Limb (tissue), 2 donors: ENCODE measurements at regions not wholly inside any gene's neighbourhood (a gene's known extent, or its start where the extent isn't known, plus 50 kb on each side); places are given as distances from the start of the nearest gene placed in this dataset.

ENCODE experiments used
- DNase-seq, 2 donors: peaks; one replicate each; pipeline ENCODE4 v3.0.0-alpha.2; 2016; ENCODE audit errors: extremely low spot score in 2 of 2

GRCh38 chrX:124524852-124525251 lies 178.5 kb downstream of the SH2D1A start:
- DNase-seq = no peak

DNA sequence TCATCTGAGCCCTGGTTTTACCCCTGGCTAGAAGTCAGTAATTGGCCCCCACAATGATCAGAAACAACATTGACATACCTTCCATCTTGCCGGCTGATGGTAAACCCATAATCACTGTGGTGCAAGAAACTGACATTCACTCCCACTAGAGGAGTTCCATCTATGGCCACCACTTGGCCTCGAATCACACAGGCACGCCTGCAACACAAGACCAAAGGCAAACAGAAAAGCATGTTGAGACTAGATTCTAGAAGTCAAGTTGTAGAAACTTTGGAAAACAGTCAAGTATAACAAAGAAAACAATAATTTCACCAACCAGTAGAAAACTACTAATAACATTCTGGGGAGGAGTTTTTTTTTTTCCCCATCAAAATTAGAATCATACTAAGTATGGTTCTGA lies 183.4 kb downstream of the SH2D1A start:
- no peak for DNase-seq

GRCh38 chrX:124530803-124531202 lies 184.4 kb downstream of the SH2D1A start:
- no peak for DNase-seq

DNA sequence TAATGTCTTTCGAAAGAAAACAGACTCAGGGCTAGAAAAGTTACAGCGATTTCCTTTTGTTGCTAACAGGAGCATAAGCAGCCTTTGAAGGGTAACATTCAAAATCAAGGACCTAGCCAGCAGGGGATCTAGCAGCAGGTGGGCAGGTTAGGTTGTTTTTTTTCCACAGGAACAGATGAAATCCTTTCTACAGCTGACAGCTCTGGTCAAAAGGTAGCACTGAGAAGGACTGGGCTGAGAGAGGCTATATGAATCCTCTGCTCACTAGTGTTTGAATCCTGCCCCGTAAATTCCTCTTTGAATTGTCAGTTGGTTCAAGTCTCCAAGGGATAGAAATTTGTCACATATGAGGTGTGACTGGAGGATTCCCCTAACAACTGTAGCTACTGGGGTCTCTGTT lies 188.2 kb downstream of the SH2D1A start:
- DNase-seq = no peak

DNA sequence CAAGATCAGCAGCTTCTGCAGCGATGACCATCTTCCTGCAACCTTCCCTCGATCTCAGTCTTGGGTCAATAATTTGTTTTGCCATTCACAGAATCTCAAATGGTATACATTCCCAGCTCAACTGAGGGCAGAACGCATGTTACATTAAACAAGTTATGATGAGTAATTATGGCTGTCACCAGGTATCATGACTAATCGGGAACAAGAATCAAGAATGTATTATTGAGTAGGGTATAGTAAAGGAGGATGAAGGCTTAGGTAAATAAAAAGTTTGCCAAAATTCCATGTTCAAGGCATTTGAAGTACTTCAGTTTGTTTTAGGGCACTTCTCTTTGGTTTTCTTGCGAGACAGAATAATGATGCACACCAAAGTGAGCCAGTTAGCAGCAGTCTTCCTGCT lies 194.1 kb downstream of the SH2D1A start:
- DNase-seq = no peak

DNA sequence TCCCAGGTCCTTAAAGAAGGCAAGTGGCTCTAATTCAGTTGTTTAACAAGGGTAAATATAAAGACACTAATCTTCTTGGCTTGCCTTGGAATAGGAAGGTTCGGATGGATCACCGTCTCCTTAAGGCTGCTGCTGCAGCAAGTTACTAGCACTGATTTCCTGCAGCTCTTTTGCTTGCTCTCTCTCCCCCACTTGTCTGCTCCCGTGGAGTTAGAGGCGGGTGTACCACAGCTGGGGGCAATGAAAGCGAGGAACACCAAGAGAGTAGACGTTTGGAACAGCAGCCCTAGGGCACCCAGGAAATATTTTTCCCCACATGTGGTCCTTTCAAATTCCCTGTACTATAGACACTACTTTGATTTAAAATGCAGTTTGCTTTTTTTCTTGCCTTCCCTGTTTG lies 202.2 kb downstream of the SH2D1A start:
- no peak for DNase-seq

DNA sequence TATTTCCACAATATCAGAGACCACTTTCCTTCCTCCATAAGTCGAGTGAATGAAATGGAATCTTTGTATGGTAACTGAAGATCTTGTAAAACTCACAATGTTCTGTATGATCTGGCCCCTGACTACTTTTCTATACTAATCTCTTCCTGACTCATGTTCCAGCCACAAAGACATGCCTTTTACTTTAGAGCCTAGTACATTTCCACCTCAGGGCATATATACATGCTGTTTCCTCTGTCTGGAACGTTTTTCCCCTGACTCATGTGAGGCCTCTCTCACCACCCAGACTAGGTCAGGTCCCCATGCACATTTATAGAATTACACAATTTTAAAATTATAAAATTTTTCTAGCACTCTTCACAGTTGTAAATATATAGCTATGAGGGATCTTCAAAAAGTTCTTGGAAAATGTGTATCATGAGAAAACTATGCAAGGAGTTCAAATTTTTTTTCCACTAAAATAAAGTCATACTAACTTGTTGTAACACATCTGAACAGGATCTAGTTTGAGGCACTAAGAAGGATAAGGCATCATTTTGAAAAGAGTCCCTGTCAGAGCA lies 208.8 kb downstream of the SH2D1A start:
- DNase-seq = peak in 1 of 2 donors; percentile 3

DNA sequence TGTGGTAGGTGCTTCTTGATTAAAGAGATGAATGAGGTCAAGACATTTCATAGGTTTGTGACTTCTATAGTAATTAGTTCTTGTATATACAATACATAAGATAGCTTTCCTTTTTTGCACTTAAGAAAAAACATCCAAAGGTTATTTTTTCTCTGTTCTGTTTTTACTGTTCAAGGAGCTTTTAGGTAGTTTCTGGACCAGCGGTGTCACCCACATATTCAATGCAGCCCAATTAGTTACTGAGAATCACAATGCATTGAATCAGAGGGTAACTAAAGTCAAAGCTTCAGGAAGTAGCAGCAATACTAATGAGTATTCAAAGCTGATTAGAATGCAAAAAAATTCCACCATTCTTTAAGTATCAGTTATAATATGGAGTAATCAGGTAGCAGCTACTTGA lies 211.6 kb downstream of the SH2D1A start:
- no peak for DNase-seq

- no peak for DNase-seq
These were observed 227.1 kb downstream of the SH2D1A start for GRCh38 chrX:124573468-124573867.

DNA sequence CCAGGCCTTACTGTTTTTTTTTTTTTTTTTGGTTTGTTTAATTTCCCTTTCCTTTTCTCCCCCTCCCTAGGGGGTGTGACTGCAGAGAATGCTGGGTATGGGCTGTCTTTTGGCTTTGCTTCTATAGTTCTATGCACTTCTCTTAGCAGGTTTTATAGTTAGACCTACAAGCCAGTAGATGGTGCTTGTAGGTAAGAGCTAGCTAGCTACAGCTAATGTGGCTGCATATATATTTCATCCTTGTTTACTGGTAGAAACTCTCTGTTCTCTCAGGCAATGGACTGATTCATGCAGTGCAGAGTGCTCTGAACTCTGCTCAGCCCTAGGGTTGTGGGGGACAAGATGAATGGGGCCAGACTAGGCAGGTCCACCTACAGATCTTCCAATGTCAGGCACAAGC lies 246.4 kb downstream of the SH2D1A start:
- no peak for DNase-seq

DNA sequence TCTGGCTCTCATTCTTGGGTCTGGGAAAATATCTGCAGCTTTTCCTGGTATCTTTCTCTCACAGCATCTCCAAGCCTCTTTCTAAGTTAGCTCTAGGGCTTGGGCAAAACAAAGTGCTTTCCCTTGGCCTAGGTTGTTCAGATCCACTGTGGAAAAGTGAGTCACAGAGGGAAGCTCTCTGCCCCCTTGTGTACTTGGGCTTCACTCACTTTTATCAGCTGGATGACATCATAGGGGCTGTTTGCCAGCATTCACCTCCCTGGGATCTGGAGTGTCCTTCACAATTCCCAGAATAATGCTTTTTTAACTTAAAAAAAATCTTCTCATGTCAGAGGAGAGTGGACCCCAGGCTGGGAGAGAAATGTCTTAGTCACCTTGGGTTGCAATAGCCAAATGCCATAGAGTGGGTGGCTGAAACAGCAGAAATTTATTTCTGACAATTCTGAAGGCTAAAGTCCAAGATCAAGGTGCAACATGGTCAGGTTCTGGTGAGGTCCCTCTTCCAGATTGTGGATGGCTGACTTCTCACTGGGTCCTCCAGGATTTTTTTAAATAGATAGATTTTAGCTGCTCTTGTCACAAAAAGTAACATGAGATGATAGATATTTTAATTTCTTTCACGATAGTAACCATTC lies 247.8 kb downstream of the SH2D1A start:
- no peak for DNase-seq

DNA sequence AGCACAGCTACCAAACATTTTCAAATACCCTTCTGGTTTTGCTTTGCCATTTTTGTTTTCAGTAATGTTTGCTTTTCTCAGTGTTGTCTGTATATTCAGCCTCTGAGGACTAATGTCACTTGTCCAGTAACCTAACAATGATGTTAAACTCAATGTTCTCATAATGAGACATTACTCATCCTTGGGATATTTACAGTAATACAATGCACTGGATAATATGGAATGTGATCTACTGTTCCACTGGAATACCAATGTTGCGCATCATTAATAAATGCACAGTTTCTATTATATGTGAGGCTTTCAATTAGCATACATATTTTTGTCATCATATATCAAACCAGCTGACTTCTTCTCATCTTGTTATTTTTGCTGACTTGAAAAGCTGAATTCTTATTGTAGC lies 259.1 kb downstream of the SH2D1A start:
- DNase-seq = no peak

DNA sequence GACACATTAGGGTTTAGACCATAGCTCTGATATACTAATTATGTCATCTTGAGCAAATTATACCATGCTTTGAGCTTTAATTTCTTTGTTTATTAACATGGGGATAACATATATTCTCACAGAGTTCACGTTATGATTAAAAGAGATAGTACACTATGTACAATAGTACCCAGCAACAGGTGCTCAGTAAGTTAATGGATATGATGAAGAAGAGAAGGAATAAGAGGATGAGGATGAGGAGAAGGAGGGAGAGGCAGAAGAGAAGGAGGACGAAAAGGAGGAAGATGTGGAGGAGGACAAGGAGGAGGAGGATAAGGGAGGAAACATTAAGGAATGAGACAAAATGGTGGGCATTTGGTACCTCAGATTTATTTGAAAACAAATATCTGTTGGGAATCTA lies 260.4 kb downstream of the SH2D1A start:
- DNase-seq = no peak

GRCh38 chrX:124619710-124620109 lies 273.3 kb downstream of the SH2D1A start:
- DNase-seq = no peak

DNA sequence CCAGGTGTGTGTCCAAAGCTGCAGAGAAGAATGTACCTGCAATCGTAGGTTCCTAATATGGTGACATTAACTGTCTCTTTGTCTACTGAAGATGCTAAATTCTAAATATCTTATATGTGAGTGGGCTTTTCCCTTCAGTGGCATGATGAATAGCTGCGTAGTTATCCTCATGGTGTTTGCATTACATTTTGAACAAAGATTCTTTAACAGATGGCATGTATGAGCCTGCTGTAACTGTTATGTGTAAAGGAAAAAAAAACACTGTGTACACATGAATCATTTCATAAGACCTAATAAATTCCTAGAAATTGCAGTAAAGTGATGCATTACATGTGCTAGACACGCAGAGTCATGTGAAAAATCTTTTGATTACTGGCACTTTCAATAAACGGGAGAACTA lies 288.0 kb downstream of the SH2D1A start:
- no peak for DNase-seq

GRCh38 chrX:124641737-124642491 lies 295.6 kb downstream of the SH2D1A start:
- DNase-seq = no peak

DNA sequence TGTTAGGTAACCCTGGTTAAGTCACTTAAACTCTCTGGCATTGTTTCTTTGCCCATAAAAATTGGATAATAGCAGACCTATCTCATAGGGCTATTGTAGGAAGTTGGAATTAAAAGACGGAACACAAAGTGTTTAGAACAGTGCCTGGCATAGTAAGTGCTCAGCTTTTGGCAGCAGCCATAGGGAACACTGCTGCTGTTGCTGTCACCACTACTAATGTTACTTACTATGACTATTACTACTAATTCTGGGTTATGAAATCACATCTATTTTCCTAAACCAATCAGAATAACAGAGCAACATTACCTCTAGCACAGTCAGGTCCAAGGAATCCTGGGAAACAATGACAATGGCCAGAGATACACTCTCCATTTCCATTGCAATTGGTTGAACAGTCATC lies 300.0 kb downstream of the SH2D1A start:
- DNase-seq = no peak

- DNase-seq = no peak
These were observed 304.7 kb downstream of the SH2D1A start for GRCh38 chrX:124651031-124651430.

DNA sequence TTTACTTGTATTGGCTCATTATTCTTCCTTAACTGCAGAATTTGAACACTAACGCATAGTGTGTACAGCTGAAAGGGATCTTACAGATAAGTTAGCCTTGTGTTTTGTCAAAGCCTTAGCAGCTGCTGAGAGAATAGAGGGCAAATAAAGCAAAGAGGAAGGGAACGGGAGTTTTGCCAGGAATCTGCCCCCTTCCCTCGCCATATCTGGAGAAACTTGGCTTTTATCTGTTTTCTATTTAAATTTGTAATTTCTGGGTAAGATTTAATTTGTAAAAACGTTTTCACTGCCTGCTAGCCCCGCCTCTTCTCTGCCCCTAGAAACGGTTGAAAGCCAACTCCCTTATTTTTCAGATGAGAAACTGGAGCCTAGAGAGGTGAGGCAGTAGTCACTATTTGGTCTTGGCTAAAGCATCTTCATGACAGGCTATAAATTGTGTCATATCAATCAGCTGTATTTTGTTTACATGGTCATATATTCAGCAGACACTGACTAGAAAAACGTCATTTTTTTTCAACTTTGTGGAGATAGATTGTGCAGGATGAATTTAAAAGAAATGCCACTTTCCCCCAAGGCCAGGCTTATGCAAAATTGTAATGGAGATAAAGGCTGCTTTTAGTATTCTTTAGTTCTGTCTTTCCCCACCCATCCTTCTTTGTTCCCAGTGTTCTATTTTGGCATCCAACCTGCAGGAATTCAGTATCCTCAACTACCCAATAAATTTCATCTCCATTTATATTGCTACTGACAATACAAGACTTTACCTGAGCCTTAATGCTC lies 319.4 kb downstream of the SH2D1A start:
- no peak for DNase-seq

DNA sequence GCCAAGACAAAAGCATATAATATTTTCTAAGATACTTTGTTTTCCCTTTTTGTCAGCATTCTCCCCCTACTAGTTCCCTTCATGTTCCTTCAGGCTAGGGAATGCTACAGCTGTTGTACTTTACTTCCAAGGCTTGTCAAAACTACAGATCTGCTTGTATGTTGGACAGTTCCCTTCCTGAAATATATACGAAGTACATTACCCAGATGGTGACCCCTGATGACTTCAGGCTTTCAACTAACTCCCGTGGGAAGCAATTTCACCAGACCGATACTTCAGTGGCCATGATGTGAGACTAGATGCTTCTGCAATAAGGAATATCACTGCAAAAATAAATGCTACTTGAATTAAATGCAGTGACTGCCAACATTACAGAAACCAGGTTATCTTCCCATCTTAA lies 332.8 kb downstream of the SH2D1A start:
- DNase-seq = peak in 1 of 2 donors; percentile 3

DNA sequence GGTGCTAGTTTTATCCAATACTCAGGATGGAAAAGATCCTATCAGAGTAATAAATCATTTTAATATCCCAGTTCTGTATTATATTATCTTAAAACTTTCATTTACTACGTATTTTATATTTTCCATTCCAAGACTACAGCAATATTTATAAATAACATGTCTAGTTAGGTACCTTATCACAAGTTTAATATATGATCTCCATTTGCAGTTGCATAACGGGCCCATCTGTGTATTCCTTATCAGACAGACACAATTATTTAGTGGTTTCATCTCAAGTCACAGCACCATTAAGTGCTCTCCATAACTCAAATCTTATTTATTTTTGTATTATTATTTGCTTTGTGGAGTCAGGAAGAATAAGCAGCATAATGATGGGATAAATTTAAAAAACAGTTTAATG lies 333.9 kb downstream of the SH2D1A start:
- DNase-seq = no peak

- DNase-seq = no peak
These were observed 344.1 kb downstream of the SH2D1A start for GRCh38 chrX:124690495-124690894.
